HAP-1 (cell line): ENCODE measurements at regions not wholly inside any gene's neighbourhood (a gene's known extent, or its start where the extent isn't known, plus 50 kb on each side); places are given as distances from the start of the nearest gene placed in this dataset.

Source experiments
- DNase-seq, 2 experiments: peaks; one replicate each; pipeline ENCODE4 v3.0.0-alpha.2; 2016 to 2020; ENCODE audit warnings: low spot score in 2 of 2
- H3K27me3 ChIP-seq: fragments of 250-450 bp; sonication (Bioruptor Pico); 2 replicates; pipeline ENCODE4 v1.5.1; 2020; ENCODE audit warnings: low read depth, mild to moderate bottlenecking, moderate library complexity
- H3K36me3 ChIP-seq: fragments of 250-450 bp; sonication (Bioruptor Pico); replicated peaks from 2 replicates; pipeline ENCODE4 v1.5.1; 2020; ENCODE audit warnings: mild to moderate bottlenecking
- H3K4me1 ChIP-seq: fragments of 250-450 bp; sonication (Bioruptor Pico); 2 replicates; pipeline ENCODE4 v1.5.1; 2020; ENCODE audit warnings: mild to moderate bottlenecking
- H3K4me3 ChIP-seq: fragments of 250-450 bp; sonication (Bioruptor Pico); 2 replicates; pipeline ENCODE4 v1.5.1; 2020; ENCODE audit warnings: mild to moderate bottlenecking, moderate library complexity
- H3K9me3 ChIP-seq: fragments of 250-450 bp; sonication (Bioruptor Pico); 2 replicates; pipeline ENCODE4 v1.5.1; 2020; ENCODE audit warnings: mild to moderate bottlenecking, moderate library complexity
- in situ Hi-C: fragments of 300-500 bp; cut with MboI; formaldehyde crosslinking; loops from 3 replicates; pipeline ENCODE4 v1.14.3; 2020; ENCODE audit warnings: low sequenced_read_pairs, inconsistent platforms, mixed read lengths

DNA sequence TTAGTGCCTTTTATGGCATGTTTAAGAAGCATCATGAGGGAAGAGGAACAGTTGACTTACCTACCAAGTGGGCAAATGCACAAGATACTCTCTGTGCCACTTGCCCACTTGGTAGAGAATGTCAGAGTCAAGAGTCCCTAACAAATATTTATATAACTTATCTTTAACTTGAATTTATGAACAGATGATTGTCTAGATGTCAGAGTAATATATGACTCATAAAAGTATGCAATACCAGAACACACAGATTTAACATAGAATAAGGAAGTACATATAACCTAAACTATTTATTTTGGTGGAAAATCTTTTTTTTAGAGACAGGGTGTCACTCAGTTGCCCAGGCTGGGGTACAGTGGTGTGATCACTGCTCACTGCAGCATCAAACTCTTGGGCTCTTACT, 130.0 kb upstream of the NANOGP8 start:
- no peaks in the 10 kb centered on the region for H3K4me1 ChIP-seq
- H3K9me3 ChIP-seq, result no peaks in the 10 kb centered on the region
- H3K4me3 ChIP-seq, result no peak overlapping the region
- in situ Hi-C loops, result no loop called here
- DNase-seq, result no peak
- H3K27me3 ChIP-seq, result no peaks in the 10 kb centered on the region
- H3K36me3 ChIP-seq, result no peaks in the 10 kb centered on the region

DNA sequence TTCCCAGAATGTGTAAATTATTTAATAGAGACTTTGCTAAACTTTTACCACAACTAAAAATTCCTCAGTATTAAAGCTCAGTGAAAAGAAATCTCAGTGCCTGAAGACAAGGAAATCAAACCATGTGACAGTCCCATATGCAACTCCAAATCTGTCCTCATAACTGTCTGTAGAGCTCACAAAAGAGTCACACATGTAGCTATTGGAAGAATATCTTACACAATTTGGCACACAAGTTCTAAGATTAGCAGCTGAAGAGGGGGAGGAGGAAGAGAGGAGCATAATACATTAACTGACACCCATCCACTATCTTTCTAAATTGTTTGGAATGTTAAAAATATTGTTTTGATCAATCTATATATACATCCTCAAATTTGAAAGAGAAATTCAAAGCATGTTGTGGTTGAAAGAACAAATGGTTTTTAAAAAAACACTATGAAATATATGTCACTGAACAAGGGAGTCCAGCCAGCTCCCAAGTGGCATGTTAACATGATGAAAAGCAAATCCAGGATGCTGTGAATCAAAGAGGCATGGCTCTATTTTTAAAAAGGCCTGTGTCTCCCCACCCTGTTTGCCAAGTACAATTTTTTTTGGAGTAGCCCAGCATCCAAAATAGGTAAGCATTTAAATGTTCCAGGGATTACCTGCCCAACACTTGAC, 126.3 kb upstream of the NANOGP8 start:
- no peaks in the 10 kb centered on the region for H3K36me3 ChIP-seq
- no peak for DNase-seq
- H3K4me3 ChIP-seq, result no peak overlapping the region
- no peaks in the 10 kb centered on the region for H3K27me3 ChIP-seq
- H3K4me1 ChIP-seq, result no peaks in the 10 kb centered on the region
- H3K9me3 ChIP-seq, result no peaks in the 10 kb centered on the region
- in situ Hi-C loops, result no loop called here

DNA sequence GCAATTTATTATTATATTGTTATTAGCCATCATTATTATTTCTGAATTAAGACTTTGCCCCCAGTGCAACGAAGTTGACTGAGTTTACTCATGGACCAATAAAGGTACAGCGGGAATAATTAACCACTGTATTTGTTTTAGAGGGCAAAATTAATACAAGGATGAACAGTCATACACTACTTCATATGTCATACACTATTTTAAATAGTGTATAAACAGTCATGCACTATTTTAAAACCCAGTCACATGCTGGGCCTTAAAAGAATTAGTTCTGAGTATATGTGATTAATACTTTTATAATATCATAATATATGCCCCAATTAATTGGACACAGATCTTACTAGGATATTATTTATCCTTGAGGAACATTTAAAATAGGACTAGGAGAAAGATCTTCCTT, 125.3 kb upstream of the NANOGP8 start:
- no peaks in the 10 kb centered on the region for H3K27me3 ChIP-seq
- DNase-seq, result no peak
- in situ Hi-C loops, result no loop called here
- no peaks in the 10 kb centered on the region for H3K4me1 ChIP-seq
- H3K4me3 ChIP-seq, result no peak overlapping the region
- H3K9me3 ChIP-seq, result no peaks in the 10 kb centered on the region
- H3K36me3 ChIP-seq, result no peaks in the 10 kb centered on the region

DNA sequence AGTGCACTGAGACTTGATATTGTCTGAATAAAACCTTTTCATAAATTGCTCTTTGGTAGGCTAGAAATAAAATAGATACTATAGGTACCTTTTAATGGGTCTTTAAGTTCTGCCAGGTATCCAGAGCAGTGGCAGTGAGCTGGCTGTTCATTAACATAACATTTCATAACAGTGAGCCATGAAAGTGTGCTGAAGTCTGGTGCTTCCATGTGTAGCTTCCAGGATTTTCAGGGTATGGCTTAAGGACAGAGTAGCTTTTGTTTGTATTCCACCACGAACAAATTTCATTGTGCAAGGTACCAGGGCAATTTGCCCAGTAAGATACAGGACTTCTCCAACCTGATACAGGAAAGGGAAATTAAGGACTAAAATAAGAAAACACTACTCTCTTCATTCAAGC, 124.7 kb upstream of the NANOGP8 start:
- Histone ChIP-seq H3K27me3 (no peaks in the 10 kb centered on the region), H3K36me3 (no peaks in the 10 kb centered on the region), H3K4me3 (no peak overlapping the region), H3K9me3 (no peaks in the 10 kb centered on the region), H3K4me1 (no peaks in the 10 kb centered on the region)
- DNase-seq, result no peak
- in situ Hi-C loops, result no loop called here

DNA sequence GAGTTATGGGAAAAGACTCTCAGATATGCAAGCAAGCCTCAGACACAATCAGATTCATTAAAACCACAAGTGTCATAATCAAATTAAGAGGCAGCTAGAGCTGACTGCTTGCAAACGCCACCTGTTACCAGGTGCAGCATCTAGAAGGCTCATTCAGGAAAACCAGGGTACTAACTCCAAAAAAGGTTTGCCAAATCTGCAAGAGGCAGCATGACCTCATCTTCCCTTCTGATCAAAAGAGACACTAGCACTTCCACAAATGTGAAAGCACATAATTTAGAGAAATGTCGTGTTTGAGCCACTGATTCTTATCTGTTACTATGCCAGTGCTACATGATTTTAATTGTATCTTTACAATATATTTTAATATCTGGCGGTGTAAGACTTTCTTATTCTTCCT, 123.3 kb upstream of the NANOGP8 start:
- Histone ChIP-seq H3K27me3 (no peaks in the 10 kb centered on the region), H3K4me3 (no peak overlapping the region), H3K9me3 (no peaks in the 10 kb centered on the region), H3K36me3 (no peaks in the 10 kb centered on the region), H3K4me1 (no peaks in the 10 kb centered on the region)
- no peak for DNase-seq
- in situ Hi-C loops, result no loop called here

DNA sequence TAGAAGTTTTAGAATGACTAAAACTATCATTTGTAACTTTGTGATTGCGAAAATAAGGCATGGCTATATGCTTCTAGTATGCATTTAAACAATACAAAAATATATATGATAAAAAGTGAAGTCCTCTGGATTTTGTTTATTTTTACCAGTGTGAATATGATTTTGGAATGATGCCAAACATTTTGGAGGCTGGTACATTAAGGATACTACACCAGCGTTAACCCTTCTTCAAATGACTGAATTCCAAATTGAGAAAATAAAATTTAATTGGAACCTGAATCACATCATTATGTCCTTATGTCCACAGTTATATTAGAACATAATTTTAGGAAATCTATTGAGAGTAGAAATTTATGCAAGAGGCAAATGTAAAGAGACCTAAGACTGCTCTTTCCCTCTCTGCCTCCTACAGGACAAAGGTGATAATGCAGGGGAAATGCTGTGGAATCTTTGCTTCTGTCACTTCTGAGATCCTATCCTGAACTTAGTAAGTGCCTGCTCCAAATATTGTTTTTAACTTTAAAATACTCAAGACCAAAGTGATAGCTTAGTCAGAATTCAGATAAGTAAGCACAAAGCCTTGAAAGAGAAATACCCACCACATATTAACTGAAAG, 121.1 kb upstream of the NANOGP8 start:
- peak in 1 of 2 experiments; percentile 20 for DNase-seq
- Histone ChIP-seq H3K4me1 (no peaks in the 10 kb centered on the region), H3K4me3 (no peak overlapping the region), H3K9me3 (no peaks in the 10 kb centered on the region), H3K36me3 (no peaks in the 10 kb centered on the region), H3K27me3 (no peaks in the 10 kb centered on the region)
- in situ Hi-C loops, result no loop called here

DNA sequence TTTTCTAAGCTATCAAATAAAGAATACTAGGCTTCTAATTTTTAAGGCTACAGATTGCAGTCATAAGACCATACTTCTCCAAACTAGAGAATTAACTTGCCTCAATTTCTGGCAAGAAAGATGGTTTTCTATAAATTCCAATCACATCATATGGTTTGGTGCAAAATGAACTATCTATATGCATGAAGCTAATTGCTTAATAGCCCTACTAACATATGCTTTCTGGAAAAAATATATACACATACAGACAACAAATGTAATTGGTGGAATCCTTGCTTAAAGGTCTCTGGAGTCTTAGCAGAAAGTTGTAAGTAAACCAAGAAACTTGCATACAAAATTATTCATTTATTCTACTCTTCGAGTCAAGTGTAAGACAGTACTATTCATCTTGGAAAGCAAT, 113.1 kb upstream of the NANOGP8 start:
- in situ Hi-C loops, result no loop called here
- Histone ChIP-seq H3K36me3 (no peaks in the 10 kb centered on the region), H3K4me3 (no peak overlapping the region), H3K27me3 (no peaks in the 10 kb centered on the region), H3K9me3 (no peaks in the 10 kb centered on the region), H3K4me1 (no peaks in the 10 kb centered on the region; the same call in 1 of the 2 replicates)
- DNase-seq, result no peak

DNA sequence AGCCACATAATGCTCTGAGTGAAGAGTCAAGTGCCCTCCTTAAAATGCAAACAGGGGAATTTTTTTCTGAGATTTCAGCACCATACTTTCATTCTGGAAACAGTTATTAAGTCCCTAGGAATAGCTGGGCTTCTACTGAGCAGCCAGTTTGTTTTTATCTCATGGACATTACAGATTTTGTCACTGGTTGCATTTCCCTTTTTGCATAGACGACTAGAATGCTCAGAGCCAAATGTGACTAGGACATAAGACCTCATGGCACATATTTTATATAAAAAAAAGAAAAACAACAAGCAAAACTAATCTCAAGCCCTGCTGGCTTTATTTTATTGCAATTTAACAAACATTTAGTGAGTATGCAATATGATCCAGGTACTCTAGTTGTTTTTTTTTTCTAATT, 112.7 kb upstream of the NANOGP8 start:
- no peak for DNase-seq
- Histone ChIP-seq H3K4me3 (no peak overlapping the region), H3K4me1 (no peaks in the 10 kb centered on the region; the same call in 1 of the 2 replicates), H3K9me3 (no peaks in the 10 kb centered on the region), H3K36me3 (no peaks in the 10 kb centered on the region), H3K27me3 (no peaks in the 10 kb centered on the region)
- in situ Hi-C loops, result no loop called here

DNA sequence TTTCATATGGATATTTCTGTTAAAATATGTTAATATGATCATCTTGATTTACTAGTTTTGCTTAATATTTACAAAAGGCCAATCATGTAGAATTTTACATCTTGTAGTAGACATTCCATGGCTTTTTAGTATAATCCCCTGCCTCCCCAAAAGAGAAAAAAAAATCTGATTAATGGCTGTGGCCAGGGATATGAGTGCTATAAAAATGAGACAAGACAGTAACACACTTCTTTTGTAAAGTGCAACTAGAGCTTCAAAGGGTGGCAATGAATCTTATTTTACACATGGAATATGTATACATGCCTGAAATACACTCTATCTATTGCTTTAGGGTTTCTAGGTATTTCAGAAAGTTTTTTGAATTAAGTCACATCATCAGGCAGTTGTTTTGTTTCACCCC, 112.2 kb upstream of the NANOGP8 start:
- in situ Hi-C loops, result no loop called here
- H3K36me3 ChIP-seq, result no peaks in the 10 kb centered on the region
- H3K27me3 ChIP-seq, result no peaks in the 10 kb centered on the region
- no peaks in the 10 kb centered on the region for H3K9me3 ChIP-seq
- no peak overlapping the region for H3K4me3 ChIP-seq
- no peak for DNase-seq
- no peaks in the 10 kb centered on the region; the same call in 1 of the 2 replicates for H3K4me1 ChIP-seq

DNA sequence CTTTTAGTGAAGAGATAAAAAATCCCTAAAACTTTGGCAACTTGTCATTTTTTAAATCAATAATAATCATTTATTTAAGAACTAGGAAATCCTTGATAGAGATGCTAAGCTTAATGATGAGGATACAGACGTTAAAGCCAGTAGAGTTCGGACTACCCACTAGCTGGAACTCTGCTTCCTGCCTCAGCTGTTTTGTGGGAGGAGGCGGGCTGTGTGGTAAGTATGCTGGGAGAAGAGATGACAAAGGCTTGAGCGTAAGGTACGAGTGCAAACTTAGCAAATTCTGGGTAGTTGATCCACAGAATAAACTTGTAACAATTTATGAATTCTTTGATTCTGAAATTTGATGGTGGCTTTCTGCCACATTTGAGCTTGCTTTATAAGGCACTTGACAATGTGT, 111.2 kb upstream of the NANOGP8 start:
- Histone ChIP-seq H3K27me3 (no peaks in the 10 kb centered on the region), H3K4me3 (no peak overlapping the region), H3K4me1 (no peaks in the 10 kb centered on the region; the same call in 1 of the 2 replicates), H3K9me3 (no peaks in the 10 kb centered on the region), H3K36me3 (no peaks in the 10 kb centered on the region)
- in situ Hi-C loops, result no loop called here
- DNase-seq, result no peak

DNA sequence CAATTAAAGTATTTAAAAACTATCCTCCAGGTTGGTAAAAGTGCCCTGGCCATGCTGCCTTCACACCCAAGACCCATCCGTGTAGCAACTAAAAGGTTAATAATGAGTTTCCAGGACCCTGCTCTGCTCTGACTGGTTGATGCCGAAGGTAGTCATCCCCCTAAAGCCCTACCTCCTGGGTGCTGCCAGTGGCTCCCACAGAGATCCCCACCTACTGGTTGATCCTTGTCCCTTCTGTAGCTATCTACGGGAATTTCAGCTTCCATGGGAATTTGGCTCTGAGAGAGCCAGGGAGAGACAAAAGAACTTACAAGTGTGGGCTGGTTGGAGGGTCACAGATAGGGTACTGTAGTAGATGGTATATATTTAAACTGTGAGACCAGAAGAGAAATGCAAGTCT, 110.6 kb upstream of the NANOGP8 start:
- Histone ChIP-seq H3K27me3 (no peaks in the 10 kb centered on the region), H3K4me3 (no peak overlapping the region), H3K36me3 (no peaks in the 10 kb centered on the region), H3K9me3 (no peaks in the 10 kb centered on the region), H3K4me1 (no peaks in the 10 kb centered on the region; the same call in 1 of the 2 replicates)
- in situ Hi-C loops, result no loop called here
- no peak for DNase-seq

DNA sequence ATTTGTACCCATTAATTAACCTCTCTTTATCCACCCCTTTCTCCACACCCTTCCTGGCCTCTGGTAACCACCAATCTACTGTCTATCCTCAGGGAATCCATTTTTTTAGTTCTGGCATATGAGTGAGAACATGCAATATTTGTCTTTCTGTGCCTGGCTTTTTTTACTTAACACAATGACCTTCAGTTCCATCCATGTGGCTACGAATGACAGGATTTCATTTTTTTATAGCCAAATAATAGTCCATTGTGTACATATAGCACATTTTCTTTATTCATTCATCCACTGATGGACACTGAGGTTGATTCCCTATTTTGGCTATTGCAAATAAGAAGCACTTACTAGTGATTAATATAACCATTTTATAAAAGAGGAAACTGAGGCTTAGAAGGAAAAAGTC, 109.9 kb upstream of the NANOGP8 start:
- H3K36me3 ChIP-seq, result no peaks in the 10 kb centered on the region
- no peak for DNase-seq
- in situ Hi-C loops, result no loop called here
- no peak overlapping the region for H3K4me3 ChIP-seq
- H3K27me3 ChIP-seq, result no peaks in the 10 kb centered on the region
- H3K9me3 ChIP-seq, result no peaks in the 10 kb centered on the region
- no peaks in the 10 kb centered on the region; the same call in 1 of the 2 replicates for H3K4me1 ChIP-seq

DNA sequence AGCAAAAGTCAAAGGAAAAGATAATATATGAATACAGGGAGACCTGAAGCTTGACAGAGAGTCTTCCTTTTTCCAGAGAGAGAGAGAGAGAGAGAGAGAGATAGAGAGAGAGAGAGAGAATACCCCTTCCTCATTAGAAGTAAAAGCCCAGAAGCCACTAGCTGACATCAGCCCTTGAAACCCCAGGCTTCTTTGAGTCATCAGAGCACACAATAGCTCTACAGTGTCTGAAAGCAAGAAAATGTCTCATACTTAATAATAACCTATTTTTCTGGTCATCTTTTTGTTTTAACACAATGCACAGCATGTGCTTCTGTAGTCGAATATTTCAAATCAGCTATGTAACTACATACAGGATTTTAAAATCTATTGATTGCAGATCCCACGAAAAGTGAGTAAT, 109.2 kb upstream of the NANOGP8 start:
- Histone ChIP-seq H3K4me1 (no peaks in the 10 kb centered on the region; the same call in 1 of the 2 replicates), H3K9me3 (no peaks in the 10 kb centered on the region), H3K36me3 (no peaks in the 10 kb centered on the region), H3K4me3 (no peak overlapping the region), H3K27me3 (no peaks in the 10 kb centered on the region)
- no peak for DNase-seq
- in situ Hi-C loops, result no loop called here

DNA sequence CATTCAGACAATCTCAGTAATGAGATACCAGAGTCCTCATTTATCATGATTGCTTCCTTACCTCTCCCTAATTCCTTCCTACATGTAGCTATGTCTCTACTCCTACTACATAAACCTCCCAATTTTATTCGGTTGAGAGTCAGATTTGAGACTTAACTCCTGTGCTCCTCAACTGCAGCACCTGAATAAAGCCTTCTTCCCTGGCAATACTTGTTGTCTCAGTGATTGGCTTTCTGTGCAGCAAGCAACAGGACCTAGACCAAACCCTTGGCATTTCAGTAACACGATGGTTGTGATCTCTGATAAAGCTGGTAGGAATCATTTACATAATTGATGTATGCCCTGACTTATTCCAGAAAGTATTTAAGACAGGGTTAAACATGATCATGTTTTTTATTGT, 106.7 kb upstream of the NANOGP8 start:
- Histone ChIP-seq H3K9me3 (no peaks in the 10 kb centered on the region), H3K36me3 (no peaks in the 10 kb centered on the region), H3K27me3 (no peaks in the 10 kb centered on the region), H3K4me1 (no peaks in the 10 kb centered on the region), H3K4me3 (no peak overlapping the region)
- in situ Hi-C loops, result no loop called here
- no peak for DNase-seq

DNA sequence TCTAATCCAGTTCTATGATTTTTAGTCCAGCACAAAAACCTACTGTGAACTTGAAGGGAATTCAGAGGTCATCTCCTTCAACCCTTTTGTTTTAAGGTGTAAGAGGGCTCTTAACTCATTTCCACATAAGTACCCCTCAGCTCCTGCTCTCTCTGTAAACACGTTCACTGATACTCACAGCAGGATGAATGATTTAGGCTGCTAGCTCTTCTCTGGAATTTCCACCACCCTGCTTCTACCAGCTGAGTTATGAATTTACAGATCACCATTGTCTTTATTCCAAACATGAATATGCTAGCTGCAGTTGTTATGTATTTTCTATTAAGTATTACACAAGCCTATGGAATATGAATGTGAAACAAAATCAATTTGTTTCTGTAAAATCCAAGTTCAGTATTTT, 101.3 kb upstream of the NANOGP8 start:
- H3K9me3 ChIP-seq, result no peaks in the 10 kb centered on the region
- no peaks in the 10 kb centered on the region for H3K36me3 ChIP-seq
- no peak for DNase-seq
- in situ Hi-C loops, result no loop called here
- no peaks in the 10 kb centered on the region for H3K4me1 ChIP-seq
- no peaks in the 10 kb centered on the region for H3K27me3 ChIP-seq
- no peak overlapping the region for H3K4me3 ChIP-seq
